ENCODE measurements at regions not wholly inside any gene's neighbourhood (a gene's known extent, or its start where the extent isn't known, plus 50 kb on each side); places are given as distances from the start of the nearest gene placed in this dataset.
"Not testable (repeated sequence)": the region's sequence is repeated elsewhere in the genome, so short reads cannot be mapped to it uniquely, and the experiment has no call there.

DNA sequence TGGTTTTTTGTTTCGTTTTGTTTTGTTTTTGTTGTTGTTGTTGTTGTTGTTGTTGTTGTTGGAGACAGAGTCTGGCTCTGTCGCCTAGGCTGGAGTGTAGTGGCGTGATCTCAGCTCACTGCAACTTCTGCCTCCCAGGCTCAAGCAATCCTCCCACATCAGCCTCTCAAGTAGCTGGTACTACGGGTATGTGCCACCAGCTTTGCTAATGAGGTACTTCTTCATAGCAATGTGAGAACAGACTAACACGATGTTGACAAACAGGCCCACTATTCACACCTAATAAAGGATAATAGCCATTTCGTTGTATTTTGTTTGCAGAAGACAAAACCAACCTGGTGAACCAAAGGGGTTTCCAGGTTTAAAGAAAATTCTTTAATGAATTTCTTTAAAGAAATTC lies 130.9 kb downstream of the DIRAS2 start:
- no peak for DNase-seq (ENCODE audit: low read depth in 3 of 3)

DNA sequence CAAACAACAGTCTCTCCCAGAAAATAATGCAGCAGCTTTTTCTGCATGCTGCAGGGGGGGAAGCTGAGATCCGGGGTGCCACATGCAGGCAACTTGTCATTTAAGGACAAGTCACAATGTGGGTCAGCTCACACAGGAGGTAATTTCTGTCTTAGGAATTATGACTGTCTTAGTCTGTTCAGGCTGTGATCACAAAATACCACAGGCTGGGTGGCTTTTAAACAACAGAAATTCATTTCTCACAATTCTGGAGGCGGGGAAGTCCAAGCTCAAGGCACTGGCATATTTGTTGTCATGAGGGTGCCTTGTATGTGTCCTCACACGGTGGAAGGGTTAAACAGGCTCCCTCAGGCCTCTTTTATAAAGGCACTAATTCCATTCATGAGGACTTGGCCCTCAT lies 127.7 kb downstream of the DIRAS2 start:
- DNase-seq (ENCODE audit: low read depth in 3 of 3), result no peak

DNA sequence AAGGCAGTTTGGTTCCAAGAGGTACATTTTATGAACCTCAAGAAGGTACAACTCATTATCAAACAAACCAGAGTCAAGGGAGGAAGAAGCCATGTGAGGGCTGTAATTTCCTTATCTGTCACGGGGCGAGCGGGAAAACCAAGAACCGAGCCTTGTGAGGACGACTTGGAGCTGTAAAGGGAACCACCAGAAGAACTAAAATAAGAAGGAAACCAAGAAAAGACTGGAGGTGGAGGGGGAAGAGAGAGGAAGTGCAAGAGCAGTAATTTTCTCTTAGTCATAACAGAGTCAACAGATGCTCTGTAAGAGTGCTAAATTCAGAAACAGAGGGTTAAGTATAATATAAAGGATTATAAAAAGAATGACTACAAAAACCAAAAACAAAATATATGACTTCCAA lies 127.1 kb downstream of the DIRAS2 start:
- DNase-seq (ENCODE audit: low read depth in 3 of 3), result no peak

DNA sequence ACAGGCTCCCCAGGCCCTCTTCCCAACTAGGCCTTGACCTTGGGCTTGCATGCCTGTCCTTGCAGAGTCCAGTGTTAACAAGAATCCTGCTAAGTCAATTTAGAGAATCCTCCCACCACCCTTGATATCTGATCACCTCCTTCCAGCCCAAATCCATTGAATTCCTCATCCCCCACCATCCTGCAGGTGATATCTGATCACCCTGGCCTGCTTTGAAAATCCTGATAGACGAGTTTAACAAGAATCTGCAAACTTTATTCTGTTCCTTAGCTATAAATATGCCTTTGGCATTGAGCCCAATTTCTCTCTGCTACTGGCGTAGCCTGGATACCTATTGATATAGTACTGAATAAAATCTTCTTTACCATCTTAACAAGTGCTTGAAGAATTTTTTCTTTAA lies 125.5 kb downstream of the DIRAS2 start:
- DNase-seq (ENCODE audit: low read depth in 3 of 3), result no peak

DNA sequence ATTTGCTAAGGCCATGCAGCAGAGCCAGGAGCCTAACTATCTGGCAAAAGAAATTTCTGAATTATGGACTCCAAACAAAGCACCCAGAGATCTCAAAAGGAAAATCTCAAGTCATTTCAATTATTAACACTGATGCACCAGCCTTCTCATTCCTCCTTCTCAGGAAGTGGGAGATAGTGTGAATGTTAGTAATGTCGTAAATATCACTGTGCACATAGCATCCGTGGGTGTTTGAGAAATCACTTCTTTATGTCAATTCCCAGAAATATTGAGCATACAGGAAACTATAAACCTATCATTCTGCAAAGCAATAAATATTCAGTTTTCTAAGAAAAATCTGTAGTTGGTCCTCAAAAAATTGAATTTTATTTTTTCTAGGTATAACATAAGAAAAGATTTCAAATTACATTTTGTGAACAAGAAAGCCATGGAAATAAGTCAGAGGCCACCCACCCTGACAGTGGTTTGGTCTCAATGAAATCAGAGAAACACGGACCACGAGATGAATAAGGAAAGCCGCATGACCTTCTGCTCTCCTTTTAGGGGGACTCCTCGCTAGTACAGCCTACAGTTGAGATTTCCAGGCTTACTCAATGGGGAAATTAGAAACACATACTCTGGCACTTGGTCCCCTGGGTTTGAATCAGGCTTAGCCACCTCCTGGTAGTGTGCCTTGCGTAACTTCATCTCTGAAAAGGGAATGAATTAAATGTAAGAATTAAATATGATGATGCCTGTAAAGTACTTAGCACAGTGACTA lies 120.6 kb downstream of the DIRAS2 start:
- DNase-seq (ENCODE audit: low read depth in 3 of 3), result no peak

DNA sequence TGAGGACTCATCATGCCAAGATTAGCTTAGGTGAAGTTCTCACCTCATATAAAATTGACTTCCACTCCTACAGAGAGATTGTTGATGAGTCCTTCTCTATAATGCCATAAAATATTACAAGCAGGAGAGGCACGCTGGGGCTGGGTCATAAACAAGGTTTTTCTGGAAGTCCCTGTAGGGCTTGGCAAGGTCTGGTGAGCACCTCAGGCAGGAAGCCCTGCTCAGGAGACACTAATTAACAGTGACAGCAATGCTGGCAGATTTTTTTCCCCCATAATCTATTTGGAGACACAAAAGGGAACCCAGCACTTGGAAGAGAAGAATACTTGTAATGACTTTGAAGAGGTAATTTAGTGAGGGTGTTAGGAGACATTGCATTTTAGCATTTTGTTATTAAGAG lies 118.7 kb downstream of the DIRAS2 start:
- DNase-seq (ENCODE audit: low read depth in 3 of 3), result no peak

DNA sequence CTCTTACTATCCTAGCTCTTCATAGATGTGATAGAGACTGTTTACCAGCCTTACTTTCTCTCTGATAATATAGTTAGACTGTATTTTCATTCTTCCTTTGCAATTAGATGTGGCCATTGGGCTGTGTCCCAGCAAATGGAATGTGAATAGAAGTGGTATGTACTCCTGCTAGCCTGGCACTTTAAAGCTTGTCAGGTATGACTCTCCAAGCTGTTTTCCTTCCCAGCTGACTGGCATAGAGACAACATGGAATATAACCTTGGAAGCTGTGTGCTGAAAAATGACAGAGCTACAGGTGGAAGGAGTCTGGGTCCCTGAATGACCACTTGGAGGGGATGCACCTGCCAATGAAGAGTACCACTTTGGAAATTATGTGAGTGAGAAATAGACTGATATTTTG lies 116.2 kb downstream of the DIRAS2 start:
- DNase-seq (ENCODE audit: low read depth in 3 of 3), result no peak

DNA sequence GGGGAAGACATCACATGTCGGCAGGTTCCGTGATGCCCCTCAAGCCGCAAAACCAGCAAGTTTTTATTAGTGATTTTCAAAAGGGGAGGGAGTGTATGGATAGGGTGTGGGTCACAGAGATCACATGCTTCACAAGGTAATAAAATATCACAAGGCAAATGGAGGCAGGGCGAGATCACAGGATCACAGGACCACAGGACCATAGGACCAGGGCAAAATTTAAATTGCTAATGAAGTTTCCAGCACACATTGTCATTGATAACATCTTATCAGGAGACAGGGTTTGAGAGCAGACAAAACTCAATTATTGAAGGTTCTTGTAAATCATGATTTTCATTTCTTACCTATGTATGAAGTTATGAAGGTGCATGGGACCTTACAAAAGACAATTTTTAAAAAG lies 106.5 kb downstream of the DIRAS2 start:
- not testable (repeated sequence) for DNase-seq (ENCODE audit: low read depth in 3 of 3)

DNA sequence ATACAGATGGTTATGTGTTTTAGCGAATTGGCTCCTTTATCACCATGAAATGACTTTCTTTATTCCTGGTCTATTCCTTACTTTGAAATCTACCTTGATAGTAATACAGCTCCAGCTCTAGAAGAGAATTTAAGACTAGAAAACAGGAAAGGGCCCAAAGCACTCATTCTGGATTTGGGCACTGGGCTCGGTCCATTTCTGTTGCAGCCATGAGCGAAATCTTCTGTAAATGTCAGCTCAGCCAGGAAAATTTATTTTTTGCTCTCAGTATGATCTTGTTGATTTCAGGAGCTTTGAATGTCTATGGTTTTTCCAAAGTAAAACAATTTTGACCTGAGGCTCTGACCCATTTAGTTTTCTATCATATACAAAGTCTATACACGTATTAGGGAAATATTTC lies 104.1 kb downstream of the DIRAS2 start:
- no peak for DNase-seq (ENCODE audit: low read depth in 3 of 3)

DNA sequence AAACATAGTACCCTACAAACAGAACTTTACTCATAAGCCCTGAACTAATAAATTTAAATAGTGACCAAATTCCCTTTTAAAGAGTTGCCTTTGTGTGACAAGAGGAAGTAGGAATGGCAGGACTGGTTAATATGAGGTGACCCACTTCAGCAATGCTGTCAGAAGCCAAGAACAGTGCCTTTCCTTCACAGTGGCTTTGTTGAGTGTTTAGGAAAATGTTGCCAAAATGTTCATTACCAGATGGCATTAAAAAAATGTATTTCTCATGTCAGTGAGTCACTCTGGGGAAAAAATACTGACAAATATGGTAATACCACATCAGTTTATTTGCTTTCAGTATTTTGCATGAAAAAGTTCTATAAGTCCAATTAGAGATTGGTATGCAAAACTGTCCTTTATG lies 103.3 kb downstream of the DIRAS2 start:
- DNase-seq (ENCODE audit: low read depth in 3 of 3), result no peak

DNA sequence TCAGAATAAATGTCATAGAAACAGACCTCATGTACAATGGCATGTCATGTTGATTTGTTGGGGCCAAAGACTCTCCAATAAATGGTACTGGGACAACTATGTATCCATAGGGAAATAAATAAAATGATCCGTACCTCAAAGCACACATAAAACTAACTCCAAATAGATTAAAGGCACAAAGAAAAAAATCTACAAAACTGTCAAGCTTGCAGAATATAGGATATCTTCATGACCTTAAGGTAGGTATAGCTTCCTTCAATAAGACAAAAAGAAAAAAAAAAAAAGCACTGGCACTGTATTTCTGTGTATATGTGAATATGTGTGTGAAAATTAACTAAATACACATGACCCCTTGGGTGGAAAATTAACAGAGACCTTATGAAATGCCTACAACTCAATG lies 101.9 kb downstream of the DIRAS2 start:
- DNase-seq (ENCODE audit: low read depth in 3 of 3), result no peak

DNA sequence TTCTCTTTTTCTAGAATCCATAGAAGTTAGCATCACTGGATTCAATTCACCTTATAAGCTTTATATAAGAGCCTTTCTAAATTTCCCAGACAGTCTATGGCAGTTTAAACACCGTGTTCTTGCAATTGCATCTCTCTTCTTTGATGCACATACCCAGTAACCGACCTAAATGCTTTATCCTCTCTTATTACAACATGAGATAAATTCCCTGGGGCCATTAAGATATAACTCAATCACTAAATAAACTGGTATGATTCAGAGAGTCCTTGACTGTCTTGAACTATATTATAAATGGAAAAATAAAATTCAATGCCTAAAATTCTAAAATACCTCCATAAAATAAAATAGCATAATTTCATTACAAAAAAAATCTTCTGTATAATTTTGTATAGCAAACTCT lies 98.1 kb downstream of the DIRAS2 start:
- no peak for DNase-seq (ENCODE audit: low read depth in 3 of 3)

DNA sequence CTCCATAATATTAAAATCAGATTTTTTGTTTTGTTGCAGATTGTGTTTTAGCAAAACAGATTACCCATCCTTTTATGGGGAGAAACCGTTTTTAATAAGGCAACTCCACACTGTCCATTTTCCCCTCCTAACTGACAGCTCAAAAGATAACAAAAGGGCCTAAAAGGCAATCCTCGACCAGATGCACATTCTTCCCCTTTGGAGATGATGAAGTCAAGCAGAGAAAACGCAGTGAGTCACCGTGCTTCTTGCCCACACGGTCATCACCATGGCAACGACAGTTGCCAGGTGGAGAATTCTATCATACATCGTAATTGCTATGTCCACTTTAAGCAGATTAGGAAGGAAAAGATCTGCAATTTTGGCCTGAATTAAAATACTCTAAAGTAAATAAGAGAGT lies 96.4 kb downstream of the DIRAS2 start:
- no peak for DNase-seq (ENCODE audit: low read depth in 3 of 3)

DNA sequence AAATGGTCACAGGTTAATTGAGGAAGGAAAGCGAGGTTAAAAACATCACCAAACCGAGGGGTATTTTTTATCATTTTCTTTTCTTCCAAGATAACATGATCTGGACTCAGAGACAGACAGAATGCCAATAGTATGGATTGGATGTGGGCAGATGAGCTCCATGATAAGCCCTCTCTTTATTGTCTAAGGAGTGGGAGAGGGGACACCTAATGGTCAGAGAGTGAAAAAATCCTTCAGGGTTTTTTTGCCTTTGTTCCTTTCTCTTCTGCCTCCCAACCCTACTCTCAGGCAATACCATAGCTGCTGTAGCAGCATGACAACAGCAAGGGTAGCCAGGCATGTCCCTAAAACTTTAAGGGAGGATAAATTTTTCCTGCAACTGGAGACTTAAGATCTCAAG lies 94.7 kb downstream of the DIRAS2 start:
- no peak for DNase-seq (ENCODE audit: low read depth in 3 of 3)

DNA sequence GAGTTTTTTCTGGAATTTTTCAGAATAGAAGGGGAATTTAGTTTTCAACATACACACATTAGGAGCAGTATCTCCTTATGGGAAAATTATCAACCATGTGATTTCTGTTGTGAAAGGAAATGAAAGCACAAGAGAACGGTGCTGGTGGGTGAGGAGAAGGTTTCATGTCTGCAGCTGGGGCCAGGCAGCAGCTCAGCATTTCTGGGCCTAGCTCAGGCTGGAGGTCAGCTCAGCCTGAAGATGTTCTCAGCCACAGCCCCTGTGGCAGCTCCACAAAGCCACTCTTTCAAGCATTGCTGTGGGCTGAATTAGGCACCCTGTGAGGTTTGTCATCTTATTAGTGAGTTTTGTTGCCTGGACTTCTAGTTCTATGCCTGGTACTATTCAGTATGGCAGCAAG lies 90.3 kb downstream of the DIRAS2 start:
- no peak for DNase-seq (ENCODE audit: low read depth in 3 of 3)

DNA sequence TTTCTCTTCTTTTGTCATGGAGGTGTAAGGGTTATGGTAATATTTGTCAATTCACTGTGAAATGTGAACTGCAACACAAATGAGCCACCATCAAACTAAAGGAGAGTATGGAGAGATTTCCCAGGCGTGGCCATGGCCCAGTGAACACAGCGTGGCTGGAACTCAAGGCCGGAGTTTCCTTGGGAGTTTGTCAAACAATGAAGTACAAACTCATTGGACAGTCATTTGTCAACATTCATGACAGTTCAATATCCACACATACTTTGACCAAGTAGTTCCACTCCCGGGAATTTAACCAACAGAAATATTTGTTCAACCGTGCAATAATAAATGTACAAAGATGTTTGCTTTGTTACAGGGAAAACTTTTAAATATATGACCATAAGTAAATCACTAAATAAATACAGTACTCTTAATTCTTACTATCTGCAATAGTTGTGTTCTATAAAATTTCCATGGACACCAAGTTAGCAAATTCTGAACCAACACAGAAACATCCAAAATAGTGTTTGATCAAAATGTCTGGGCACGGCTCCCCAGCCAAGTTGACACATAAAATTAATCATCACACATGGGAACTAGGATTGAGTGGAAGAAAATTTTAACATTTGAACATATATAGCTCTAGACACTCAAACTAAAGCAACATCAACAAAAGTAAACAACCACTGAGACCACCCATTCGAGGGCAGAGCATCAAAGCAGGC lies 87.1 kb downstream of the DIRAS2 start:
- DNase-seq (ENCODE audit: low read depth in 3 of 3), result no peak

DNA sequence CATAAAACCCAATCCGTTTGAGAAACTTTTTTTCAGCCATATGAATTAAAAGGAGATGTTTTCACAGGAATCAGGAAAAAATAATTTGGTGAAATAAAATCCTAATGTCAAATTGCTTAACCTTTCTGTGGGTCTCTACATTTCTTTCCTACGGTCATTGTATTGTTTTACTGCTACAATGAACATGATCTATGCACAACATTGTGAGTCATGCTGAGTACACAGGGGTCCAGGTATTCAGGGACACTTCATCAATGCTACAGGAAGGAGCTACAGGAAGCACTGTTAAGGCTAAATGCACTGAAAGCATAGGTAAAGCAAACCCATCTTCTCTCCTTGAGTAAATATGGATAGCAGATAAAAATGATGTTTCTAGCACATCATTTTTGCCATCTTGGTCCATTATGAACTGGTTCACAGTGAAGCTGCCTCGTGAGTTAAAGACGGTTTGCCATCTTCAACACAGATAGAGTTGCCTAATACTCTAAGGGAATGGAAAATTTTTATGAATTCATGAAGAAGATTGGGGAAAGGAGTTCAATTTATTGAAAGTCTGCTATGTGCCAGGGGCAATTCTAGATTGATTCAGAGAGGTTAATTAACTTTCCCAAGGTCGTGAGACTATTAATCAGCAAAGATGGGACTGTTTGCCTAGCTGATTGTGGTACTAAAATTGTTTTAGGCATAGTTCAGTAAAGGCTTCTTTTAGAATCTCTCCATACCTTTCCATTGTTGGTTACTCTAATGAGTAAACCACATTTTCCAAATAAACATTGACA lies 85.5 kb downstream of the DIRAS2 start:
- no peak for DNase-seq (ENCODE audit: low read depth in 3 of 3)

DNA sequence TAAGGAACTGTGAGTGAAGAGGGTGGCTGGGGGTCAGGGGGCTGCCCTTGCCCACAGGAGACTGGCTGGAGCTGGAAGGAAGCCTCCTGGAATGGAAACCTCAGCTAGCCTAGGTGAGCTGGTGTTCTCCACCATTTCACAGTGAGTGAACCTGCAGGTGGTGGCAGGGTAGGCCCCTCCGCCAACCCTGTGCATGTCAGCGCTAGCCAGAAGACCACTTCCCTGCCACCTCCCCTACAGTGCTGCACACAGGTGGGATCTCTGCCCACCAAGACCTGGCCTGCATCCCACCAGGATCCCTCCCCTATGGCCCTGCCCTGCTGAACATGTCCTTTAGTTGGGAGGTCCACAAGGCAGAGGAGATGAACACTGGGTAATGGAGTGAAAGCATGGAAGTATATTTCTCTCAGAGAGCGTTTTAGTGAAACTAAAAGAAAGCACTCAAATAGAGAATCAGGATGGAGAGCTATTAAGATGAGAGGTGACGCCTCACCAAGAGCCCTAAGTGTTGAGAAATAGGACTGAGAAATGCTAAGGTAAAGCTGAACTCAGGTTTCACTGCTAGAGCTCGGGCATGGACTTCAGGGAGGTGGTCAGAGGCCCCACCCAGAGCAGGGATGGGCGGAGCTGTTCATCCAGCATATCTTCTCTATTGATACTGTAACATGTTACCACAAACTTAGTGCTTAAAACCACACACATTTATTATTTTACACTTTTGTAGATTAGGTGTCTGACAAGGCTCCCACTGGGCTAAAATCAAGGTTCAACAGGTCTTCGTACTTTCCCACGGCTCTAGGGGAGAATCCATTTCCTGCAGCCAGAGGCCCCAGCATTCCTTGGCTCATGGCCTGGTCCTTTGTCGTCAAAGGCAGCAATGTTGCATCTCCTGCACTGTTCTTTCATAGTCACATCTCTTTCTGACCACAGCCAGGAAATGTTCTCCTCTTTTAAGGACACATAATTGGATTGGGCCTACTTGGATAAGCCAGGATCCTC lies 83.2 kb downstream of the DIRAS2 start:
- DNase-seq (ENCODE audit: low read depth in 3 of 3), result no peak

Measured in stimulated activated CD4-positive, alpha-beta T cell treated with anti-CD3 and anti-CD28 coated beads, TNF-alpha, amount 100 ng/mL, for 4 hours (primary cell).